Activated naive CD4-positive, alpha-beta T cell treated with anti-CD3 and anti-CD28 coated beads, Interleukin-2, amount 50 U/mL, for 24 hours (primary cell): ENCODE measurements at regions not wholly inside any gene's neighbourhood (a gene's known extent, or its start where the extent isn't known, plus 50 kb on each side); places are given as distances from the start of the nearest gene placed in this dataset.

ENCODE experiments used
- H3K27ac Mint-ChIP-seq: one replicate; pipeline ENCODE4 v1.8.0; 2021; ENCODE audit warnings: mild to moderate bottlenecking, mixed read lengths
- H3K27me3 Mint-ChIP-seq: one replicate; pipeline ENCODE4 v1.8.0; 2021; ENCODE audit warnings: mixed read lengths
- H3K36me3 Mint-ChIP-seq: one replicate; pipeline ENCODE4 v1.8.0; 2021; ENCODE audit warnings: mixed read lengths
- H3K4me1 Mint-ChIP-seq: one replicate; pipeline ENCODE4 v1.8.0; 2021; ENCODE audit warnings: mixed read lengths
- H3K4me3 Mint-ChIP-seq: one replicate; pipeline ENCODE4 v1.8.0; 2021; ENCODE audit warnings: mild to moderate bottlenecking, mixed read lengths
- H3K9me3 Mint-ChIP-seq: one replicate; pipeline ENCODE4 v1.8.0; 2021; ENCODE audit warnings: mixed read lengths

- peaks cover 7% of the 10 kb centered on the region for H3K9me3 Mint-ChIP-seq
- H3K27me3 Mint-ChIP-seq, result no peaks in the 10 kb centered on the region
- H3K27ac Mint-ChIP-seq, result peak overlapping the region; percentile 23
- no peaks in the 10 kb centered on the region for H3K36me3 Mint-ChIP-seq
- H3K4me1 Mint-ChIP-seq, result peaks cover 7% of the 10 kb centered on the region
- no peak overlapping the region for H3K4me3 Mint-ChIP-seq
Measured at GRCh38 chr4:98741952-98742351, 83.5 kb upstream of the TSPAN5 start.

- Mint-ChIP-seq H3K27me3 (no peaks in the 10 kb centered on the region), H3K27ac (no peak overlapping the region), H3K4me3 (no peak overlapping the region), H3K36me3 (no peaks in the 10 kb centered on the region), H3K9me3 (peaks cover 7% of the 10 kb centered on the region), H3K4me1 (peaks cover 4% of the 10 kb centered on the region)
Measured at GRCh38 chr4:98739751-98740150, 81.3 kb upstream of the TSPAN5 start.

- Mint-ChIP-seq H3K27ac (no peak overlapping the region), H3K4me3 (no peak overlapping the region), H3K4me1 (peaks cover under 1% of the 10 kb centered on the region), H3K9me3 (peaks cover 7% of the 10 kb centered on the region), H3K36me3 (no peaks in the 10 kb centered on the region), H3K27me3 (no peaks in the 10 kb centered on the region)
Measured at GRCh38 chr4:98733601-98734000, 75.2 kb upstream of the TSPAN5 start.

- peaks cover 4% of the 10 kb centered on the region for H3K36me3 Mint-ChIP-seq
- H3K27ac Mint-ChIP-seq, result no peak overlapping the region
- H3K9me3 Mint-ChIP-seq, result peaks cover 5% of the 10 kb centered on the region
- H3K4me3 Mint-ChIP-seq, result no peak overlapping the region
- peaks cover 6% of the 10 kb centered on the region for H3K4me1 Mint-ChIP-seq
- no peaks in the 10 kb centered on the region for H3K27me3 Mint-ChIP-seq
Measured at GRCh38 chr4:98728871-98729270, 70.5 kb upstream of the TSPAN5 start.

GRCh38 chr4:98728433-98728832 lies 70.0 kb upstream of the TSPAN5 start:
- peaks cover 5% of the 10 kb centered on the region for H3K9me3 Mint-ChIP-seq
- no peak overlapping the region for H3K4me3 Mint-ChIP-seq
- peak overlapping the region; percentile 3 for H3K27ac Mint-ChIP-seq

GRCh38 chr4:98722000-98722399 lies 63.6 kb upstream of the TSPAN5 start:
- Mint-ChIP-seq H3K9me3 (peaks cover 10% of the 10 kb centered on the region), H3K27me3 (peaks cover 1% of the 10 kb centered on the region), H3K27ac (peak overlapping the region; percentile 0), H3K4me1 (no peaks in the 10 kb centered on the region), H3K4me3 (no peak overlapping the region), H3K36me3 (peaks cover 7% of the 10 kb centered on the region)

More at GRCh38 chr4:98728433-98728832, 70.0 kb upstream of the TSPAN5 start:
- no peaks in the 10 kb centered on the region for H3K27me3 Mint-ChIP-seq
- peaks cover 4% of the 10 kb centered on the region for H3K36me3 Mint-ChIP-seq
- H3K4me1 Mint-ChIP-seq, result peaks cover 6% of the 10 kb centered on the region

- H3K27me3 Mint-ChIP-seq, result peaks cover 1% of the 10 kb centered on the region
Measured at GRCh38 chr4:98720871-98721480, 62.6 kb upstream of the TSPAN5 start.

GRCh38 chr4:98716796-98717195 lies 58.4 kb upstream of the TSPAN5 start:
- Mint-ChIP-seq H3K9me3 (no peaks in the 10 kb centered on the region), H3K4me1 (no peaks in the 10 kb centered on the region), H3K36me3 (peaks cover 4% of the 10 kb centered on the region), H3K27ac (no peak overlapping the region), H3K27me3 (peaks cover 1% of the 10 kb centered on the region), H3K4me3 (no peak overlapping the region)

More at GRCh38 chr4:98720871-98721480, 62.6 kb upstream of the TSPAN5 start:
- no peaks in the 10 kb centered on the region for H3K4me1 Mint-ChIP-seq
- peaks cover 10% of the 10 kb centered on the region for H3K9me3 Mint-ChIP-seq
- peaks cover 7% of the 10 kb centered on the region for H3K36me3 Mint-ChIP-seq
- no peak overlapping the region for H3K27ac Mint-ChIP-seq
- H3K4me3 Mint-ChIP-seq, result no peak overlapping the region

- no peaks in the 10 kb centered on the region for H3K27me3 Mint-ChIP-seq
- no peak overlapping the region for H3K27ac Mint-ChIP-seq
- H3K9me3 Mint-ChIP-seq, result peaks cover 13% of the 10 kb centered on the region
- peaks cover 11% of the 10 kb centered on the region for H3K4me1 Mint-ChIP-seq
- H3K4me3 Mint-ChIP-seq, result no peak overlapping the region
- peaks cover 5% of the 10 kb centered on the region for H3K36me3 Mint-ChIP-seq
Measured at GRCh38 chr4:98712607-98713006, 54.2 kb upstream of the TSPAN5 start.

- Mint-ChIP-seq H3K27me3 (no peaks in the 10 kb centered on the region), H3K4me1 (peaks cover 22% of the 10 kb centered on the region), H3K9me3 (peaks cover 15% of the 10 kb centered on the region), H3K36me3 (peaks cover 5% of the 10 kb centered on the region), H3K27ac (no peak overlapping the region), H3K4me3 (no peak overlapping the region)
Measured at GRCh38 chr4:98711526-98711925, 53.1 kb upstream of the TSPAN5 start.

GRCh38 chr4:98710831-98711230 lies 52.4 kb upstream of the TSPAN5 start:
- H3K27me3 Mint-ChIP-seq, result no peaks in the 10 kb centered on the region
- H3K4me3 Mint-ChIP-seq, result no peak overlapping the region
- H3K9me3 Mint-ChIP-seq, result peaks cover 22% of the 10 kb centered on the region
- H3K4me1 Mint-ChIP-seq, result peaks cover 29% of the 10 kb centered on the region
- no peak overlapping the region for H3K27ac Mint-ChIP-seq
- H3K36me3 Mint-ChIP-seq, result peaks cover 5% of the 10 kb centered on the region
